ENCODE measurements at regions not wholly inside any gene's neighbourhood (a gene's known extent, or its start where the extent isn't known, plus 50 kb on each side); places are given as distances from the start of the nearest gene placed in this dataset.

- no peak for TF ChIP-seq POLR2AphosphoS5 (IDR thresholded peaks at IDR 0.05; ENCODE audit: insufficient read depth, low read depth, low read length)
- TF ChIP-seq JUN (IDR thresholded peaks at IDR 0.05; ENCODE audit: borderline replicate concordance, insufficient read depth, insufficient read length, low read depth): no peak
- no peak for TF ChIP-seq CTCF (IDR thresholded peaks at IDR 0.05; ENCODE audit: extremely low read depth in 1 of 2, insufficient read depth in 1 of 2, low read depth in 1 of 2, low read length in 2 of 2)
- no peak for TF ChIP-seq GATA2 (IDR thresholded peaks at IDR 0.05; ENCODE audit: insufficient read depth, insufficient read length, low read depth, low read length)
- no peak for TF ChIP-seq MAX (IDR thresholded peaks at IDR 0.05; ENCODE audit: insufficient read depth, insufficient read length)
- TF ChIP-seq POLR2A (IDR thresholded peaks at IDR 0.05; ENCODE audit: low read depth, low read length): no peak
- TF ChIP-seq FOS (IDR thresholded peaks at IDR 0.05; ENCODE audit: borderline replicate concordance, insufficient read depth, low read length): no peak
- TF ChIP-seq MYC (IDR thresholded peaks at IDR 0.05; ENCODE audit: low read depth, low read length): no peak
- no peak for TF ChIP-seq EZH2 (IDR thresholded peaks at IDR 0.05; ENCODE audit: borderline replicate concordance, low read depth, low read length, severe bottlenecking)
- H3K4me1 ChIP-seq (ENCODE audit: control insufficient read depth, extremely low read depth, insufficient read depth, low read length): no peaks in the 10 kb centered on the region
- H3K79me2 ChIP-seq (ENCODE audit: control insufficient read depth, insufficient read depth, low read length): no peaks in the 10 kb centered on the region
- intact Hi-C loops (cut with micrococcal nuclease): no loop called here
- CTCF ChIA-PET: no interaction called here
- DNase-seq (ENCODE audit: low read depth, low spot score) (no peak), FAIRE-seq (no peak)
- no peak overlapping the region for H3K9ac ChIP-seq (replicated peaks; ENCODE audit: extremely low read depth, insufficient read depth, low read length)
- H3K9me3 ChIP-seq (replicated peaks; ENCODE audit: control insufficient read depth, insufficient read depth, low read length): no peaks in the 10 kb centered on the region
- H3K27ac ChIP-seq (ENCODE audit: insufficient read depth, low read depth, low read length): no peak overlapping the region
- no peaks in the 10 kb centered on the region for H4K20me1 ChIP-seq (replicated peaks; ENCODE audit: control insufficient read depth, extremely low read depth, insufficient read depth, low read length)
- H3K4me3 ChIP-seq (replicated peaks in 1 of 3; ENCODE audit: insufficient read depth in 1 of 3, low read depth in 1 of 3, low read length in 3 of 3): no peak overlapping the region
- no TSS peak for BruUV-seq (replicated peaks)
- no peaks in the 10 kb centered on the region for H3K27me3 ChIP-seq (ENCODE audit: control insufficient read depth in 2 of 2, insufficient read depth in 2 of 2, low read length in 2 of 2)
- H3K9me1 ChIP-seq (replicated peaks; ENCODE audit: control insufficient read depth, extremely low read depth, insufficient read depth, low read length): no peaks in the 10 kb centered on the region
- dilution Hi-C loops (cut with MboI; ENCODE audit: extremely low pct_ligation_motif_present, low sequenced_read_pairs): no loop called here
- POLR2A ChIA-PET: no interaction called here
- H3K4me2 ChIP-seq (ENCODE audit: insufficient read depth, low read length): no peak overlapping the region
- H3K36me3 ChIP-seq (ENCODE audit: control insufficient read depth in 2 of 2, extremely low read depth in 1 of 2, insufficient read depth in 2 of 2, low read length in 2 of 2): no peaks in the 10 kb centered on the region
- no peak overlapping the region for H2AFZ ChIP-seq (ENCODE audit: low read depth, low read length)
Observed at GRCh38 chr21:31502537-31503143, 156.9 kb upstream of the SOD1 start.
